Renal cortex interstitium (tissue), 11 donors: ENCODE measurements at regions not wholly inside any gene's neighbourhood (a gene's known extent, or its start where the extent isn't known, plus 50 kb on each side); places are given as distances from the start of the nearest gene placed in this dataset.
A peak's percentile ranks its signal among the peaks of the same experiment; 100 is the strongest.
"Not testable (repeated sequence)": the region's sequence is repeated elsewhere in the genome, so short reads cannot be mapped to it uniquely, and the experiment has no call there.

Source experiments
- DNase-seq, 11 donors: peaks; one replicate each; pipeline ENCODE4 v3.0.0-alpha.2; 2013; ENCODE audit warnings: low read depth in 9 of 11, low spot score in 4 of 11; ENCODE audit errors: extremely low read depth in 1 of 11

- no peak for DNase-seq
Measured at GRCh38 chr5:39640552-39640951, 215.8 kb upstream of the DAB2 start.

- no peak for DNase-seq
Measured at GRCh38 chr5:39639618-39640089, 214.9 kb upstream of the DAB2 start.

DNA sequence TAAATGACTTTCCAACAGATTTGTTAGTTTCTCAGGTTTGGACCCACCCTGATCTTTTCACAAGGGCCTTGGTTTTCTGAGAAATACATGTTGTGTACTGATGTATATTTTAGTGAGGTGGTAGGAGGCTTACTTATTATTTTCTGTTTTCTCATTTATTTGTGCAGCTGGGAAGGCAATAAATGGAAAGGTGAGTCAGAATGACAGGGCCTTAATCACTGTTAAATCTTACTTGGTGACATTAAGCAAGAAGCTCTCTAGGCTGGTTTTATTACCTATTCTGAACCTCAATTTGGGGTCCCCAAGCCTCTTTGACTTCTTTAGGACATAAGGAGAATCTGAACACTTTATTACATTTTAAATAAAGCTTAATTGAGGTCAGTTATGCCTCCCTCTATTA lies 214.0 kb upstream of the DAB2 start:
- no peak for DNase-seq

DNA sequence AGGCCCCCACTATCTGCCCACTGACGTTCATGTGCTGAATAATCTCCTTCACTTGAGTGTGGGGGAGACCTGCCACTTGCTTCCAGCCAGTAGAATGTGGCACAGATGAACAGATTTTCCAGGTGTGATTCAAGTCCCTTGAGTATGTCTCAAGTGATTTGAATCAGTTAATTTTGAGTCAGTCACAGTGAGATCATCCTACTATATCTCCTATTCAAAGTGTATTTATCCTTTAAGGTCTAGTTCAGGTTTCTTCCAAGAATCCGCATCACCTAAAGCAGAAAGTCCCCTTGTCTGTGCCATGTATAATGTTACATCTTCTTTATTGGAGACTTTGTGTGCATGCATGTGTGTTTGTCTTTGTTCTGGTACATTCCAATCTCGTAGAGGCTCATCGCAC lies 208.3 kb upstream of the DAB2 start:
- DNase-seq, result no peak

DNA sequence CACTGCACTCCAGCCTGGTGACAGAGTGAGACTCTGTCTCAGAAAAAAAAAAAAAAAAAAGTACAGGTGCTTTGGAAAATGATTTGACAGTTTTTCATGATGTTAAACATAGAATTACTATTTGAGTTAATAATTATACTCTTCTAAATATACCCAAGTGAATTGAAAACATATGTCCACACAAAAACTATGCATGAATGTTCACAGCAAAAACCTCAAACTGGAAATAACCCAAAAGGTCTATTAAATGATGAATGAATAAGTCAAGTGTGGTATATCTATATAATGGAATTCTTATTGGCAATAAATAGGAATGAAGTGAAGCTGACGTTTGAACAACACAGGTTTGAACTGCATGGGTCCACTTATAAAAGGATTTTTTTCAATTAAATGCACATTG lies 207.2 kb upstream of the DAB2 start:
- DNase-seq, result no peak

DNA sequence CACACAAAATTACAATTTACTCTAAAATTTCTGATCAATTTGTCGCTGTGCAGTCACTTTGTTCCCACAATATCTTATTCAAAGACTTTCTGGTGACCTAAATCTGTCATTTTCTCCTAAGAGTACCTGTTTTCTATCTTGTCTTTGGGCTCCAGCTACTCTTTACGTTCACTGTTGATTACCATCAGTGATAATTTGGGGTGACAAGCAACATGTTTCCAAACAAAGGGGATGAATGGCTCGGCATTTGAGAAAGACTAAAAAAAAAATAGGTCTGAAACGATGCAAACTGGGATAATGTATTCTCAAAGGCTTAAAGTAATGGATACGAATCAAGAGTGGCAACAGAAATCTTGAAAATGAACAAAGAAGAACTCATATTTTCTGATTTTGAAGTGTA lies 205.2 kb upstream of the DAB2 start:
- DNase-seq, result no peak

DNA sequence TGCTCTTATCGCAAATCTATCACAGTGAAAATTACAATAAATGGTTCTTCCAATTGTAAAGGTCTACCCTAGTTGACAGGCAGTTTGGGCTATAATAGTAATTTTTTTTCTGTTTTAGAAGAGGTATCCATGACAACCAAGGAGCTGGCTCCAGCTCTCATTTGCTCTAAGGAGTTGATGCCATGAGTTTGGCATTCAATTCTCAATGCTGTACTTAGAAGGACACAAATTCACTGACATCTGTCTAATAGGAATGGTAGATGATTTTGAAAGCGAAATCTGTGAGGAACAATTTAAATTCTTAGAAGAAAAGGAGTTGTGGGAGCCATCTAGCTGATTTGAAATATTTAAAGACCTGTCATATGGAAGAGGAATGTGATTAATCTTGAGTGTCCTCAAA lies 203.6 kb upstream of the DAB2 start:
- no peak for DNase-seq

DNA sequence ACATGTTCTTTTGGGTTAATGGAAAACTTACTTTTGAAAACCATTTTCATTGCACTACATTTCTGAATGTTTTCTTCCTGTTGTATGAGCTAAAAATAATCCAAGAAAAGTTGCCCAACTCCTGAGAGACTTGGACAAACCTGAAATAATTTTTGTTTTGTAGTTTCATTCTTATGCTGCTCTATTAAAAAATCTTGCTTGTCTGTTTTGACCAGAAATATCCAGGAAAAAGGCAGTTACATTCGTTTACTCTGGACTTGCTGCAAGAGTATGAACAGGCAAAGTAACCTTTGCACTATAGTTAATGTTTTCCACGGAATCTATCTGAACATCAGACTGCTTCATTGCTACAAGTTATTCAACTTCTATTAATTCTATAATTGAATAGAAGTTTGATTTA lies 200.1 kb upstream of the DAB2 start:
- DNase-seq, result peak in 3 of 11 donors; percentile 14 to 36 (median 25)

GRCh38 chr5:39624268-39624886 lies 199.6 kb upstream of the DAB2 start:
- DNase-seq, result peak in 6 of 11 donors; percentile 15 to 39 (median 30)

- DNase-seq, result no peak
Measured at GRCh38 chr5:39623291-39623865, 198.6 kb upstream of the DAB2 start.

DNA sequence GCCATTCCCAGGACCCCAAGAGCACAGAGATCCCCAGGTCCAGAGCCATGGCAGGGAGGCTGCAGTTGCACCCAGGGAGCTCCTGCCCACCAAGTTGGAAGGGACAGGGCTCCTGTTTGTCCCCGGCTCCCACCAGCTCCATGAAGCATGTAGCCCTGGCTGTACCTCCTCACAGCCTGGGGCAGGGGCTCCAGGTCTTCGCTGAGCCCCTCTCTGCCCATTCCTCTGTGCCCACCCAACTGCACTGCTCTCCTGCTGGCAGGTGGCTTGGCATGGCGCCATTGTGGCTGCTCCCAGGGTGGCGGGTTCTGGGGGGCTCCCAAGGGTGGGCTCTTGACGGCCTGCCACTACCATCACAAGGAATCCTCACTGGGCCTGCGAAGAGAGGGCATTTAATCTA lies 197.5 kb upstream of the DAB2 start:
- no peak for DNase-seq

DNA sequence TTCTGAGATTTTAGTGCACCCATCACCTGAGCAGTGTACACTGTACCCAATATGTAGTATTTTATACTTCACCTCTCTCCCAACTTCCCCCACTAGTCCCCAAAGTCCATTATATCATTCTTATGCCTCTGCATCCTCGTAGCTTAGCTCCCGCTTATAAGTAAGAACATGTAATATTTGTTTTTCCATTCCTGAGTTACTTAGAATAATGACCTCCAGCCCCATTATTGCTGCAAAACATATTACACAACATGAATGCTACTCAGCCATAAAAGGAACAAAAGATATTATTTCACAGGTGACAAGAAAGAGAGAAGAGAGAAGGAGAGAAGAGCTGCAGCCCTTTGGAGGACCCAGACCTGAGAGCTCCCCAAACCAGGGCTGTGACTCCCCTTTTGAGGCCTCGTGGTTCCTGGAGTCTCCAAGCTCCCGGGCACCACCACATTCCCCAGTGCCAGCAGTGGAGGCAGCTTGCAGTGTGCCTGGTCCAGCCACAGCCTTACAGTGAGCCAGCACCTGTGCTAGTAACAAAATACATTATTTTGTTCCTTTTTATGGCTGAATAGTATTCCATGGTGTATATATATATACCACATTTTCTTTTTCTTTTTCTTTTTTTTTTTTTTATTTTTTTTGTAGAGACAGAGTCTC lies 194.5 kb upstream of the DAB2 start:
- no peak for DNase-seq

- no peak for DNase-seq
Measured at GRCh38 chr5:39618391-39618790, 193.6 kb upstream of the DAB2 start.

- DNase-seq, result no peak
Measured at GRCh38 chr5:39616131-39616530, 191.4 kb upstream of the DAB2 start.

DNA sequence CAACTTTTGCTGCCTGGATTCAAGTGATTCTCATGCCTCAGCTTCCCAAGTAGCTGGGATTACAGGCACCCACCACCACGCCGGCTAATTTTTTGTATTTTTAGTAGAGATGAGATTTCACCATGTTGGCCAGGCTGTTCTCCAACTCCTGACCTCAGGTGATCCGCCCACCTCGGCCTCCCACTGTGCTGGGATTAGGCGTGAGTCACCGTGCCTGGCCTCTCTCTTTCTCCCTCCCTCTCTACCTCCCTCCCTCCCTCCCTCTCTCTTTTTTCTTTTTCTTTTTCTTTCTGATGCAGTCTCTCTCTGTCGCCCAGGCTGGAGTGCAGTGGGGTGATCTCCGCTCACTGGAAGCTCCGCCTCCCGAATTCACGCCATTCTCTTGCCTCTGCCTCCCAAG lies 186.3 kb upstream of the DAB2 start:
- DNase-seq, result not testable (repeated sequence)

GRCh38 chr5:39608024-39608423 lies 183.2 kb upstream of the DAB2 start:
- DNase-seq, result no peak

DNA sequence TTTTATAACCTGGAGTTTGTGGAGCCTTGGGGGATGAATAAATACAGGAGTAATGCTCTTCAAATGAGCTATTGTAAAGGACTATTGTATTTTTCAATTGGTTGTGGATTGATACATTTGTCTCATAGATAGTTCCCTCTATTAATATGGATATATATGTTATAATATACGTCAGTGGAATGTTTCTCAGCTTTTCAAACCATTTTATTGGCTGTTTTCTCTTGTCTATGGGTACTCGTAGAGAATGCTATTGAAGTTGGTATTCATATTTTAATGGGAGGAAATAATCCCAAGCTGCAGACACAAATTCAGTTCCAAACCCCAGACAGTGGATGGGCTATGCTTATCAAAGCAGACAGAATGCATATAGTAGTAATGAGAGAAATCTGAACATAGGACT lies 181.8 kb upstream of the DAB2 start:
- DNase-seq, result no peak

DNA sequence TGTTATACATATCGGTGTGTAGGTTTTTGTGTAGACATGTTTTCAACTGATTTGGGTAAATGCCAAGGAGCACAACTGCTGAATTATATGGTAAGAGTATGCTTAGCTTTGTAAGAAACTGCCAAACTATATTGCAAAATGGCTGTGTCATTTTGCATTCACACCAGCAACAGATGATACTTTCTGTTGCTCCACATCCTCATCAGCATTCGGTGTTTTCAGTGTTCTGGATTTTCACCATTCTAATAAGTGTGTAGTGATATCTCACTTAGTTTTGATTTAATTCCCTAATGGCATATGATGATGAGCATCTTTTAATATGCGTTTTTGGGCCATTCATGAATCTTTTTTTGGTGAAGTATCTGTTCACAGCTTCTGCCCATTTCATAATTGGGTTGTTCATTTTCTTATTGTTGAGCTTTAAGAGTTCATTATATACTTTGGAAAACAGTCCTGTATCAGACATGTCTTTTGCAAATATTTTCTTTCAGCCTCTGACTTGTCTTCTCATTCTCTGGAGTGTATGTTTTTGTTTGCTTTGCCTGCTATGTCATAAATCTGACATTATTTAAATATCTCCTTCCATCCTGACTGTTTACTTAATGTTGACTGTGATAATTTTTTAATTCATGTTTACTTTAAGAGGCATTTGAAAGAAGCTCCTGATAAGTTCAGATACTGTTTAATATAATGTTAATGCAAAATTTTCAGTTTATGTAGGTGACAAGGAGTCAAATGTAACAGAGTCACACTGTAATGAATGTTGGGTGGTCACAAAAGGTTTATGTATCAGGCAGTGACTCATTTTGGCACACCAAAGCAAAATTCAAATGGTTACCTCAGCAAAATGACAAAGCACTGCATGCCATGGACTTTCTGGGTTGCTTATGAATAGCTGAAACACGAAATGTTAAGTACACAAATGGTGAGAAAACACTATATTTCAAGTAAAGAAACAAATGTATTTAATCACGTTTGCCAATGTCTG lies 181.1 kb upstream of the DAB2 start:
- DNase-seq, result no peak

GRCh38 chr5:39605145-39605544 lies 180.4 kb upstream of the DAB2 start:
- DNase-seq, result no peak

DNA sequence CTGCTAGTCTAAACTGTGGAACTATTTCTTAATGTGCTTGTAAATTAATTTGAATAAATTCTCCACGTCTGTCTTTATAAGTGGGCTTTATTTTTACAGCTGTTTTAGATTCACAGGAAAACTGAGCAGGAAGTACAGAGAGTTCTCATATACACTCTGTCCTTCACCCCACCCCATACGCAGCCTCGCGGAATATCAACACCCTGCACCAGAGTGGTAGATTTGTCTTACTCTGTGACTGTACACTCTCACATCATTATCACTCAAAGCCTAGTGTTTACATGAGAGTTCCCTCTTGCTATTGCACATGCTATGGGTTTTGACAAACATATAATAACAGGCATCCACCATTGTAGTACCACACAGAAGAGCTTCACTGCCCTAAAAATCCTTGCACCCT lies 179.7 kb upstream of the DAB2 start:
- no peak for DNase-seq
